Glomerular endothelial cell (primary cell): ENCODE measurements at regions not wholly inside any gene's neighbourhood (a gene's known extent, or its start where the extent isn't known, plus 50 kb on each side); places are given as distances from the start of the nearest gene placed in this dataset.
"Not testable (repeated sequence)": the region's sequence is repeated elsewhere in the genome, so short reads cannot be mapped to it uniquely, and the experiment has no call there.

ENCODE experiments used
- DNase-seq: peaks from one replicate; pipeline ENCODE4 v3.0.0-alpha.2; 2011; ENCODE audit warnings: low read depth, low spot score; ENCODE audit errors: extremely low read depth

DNA sequence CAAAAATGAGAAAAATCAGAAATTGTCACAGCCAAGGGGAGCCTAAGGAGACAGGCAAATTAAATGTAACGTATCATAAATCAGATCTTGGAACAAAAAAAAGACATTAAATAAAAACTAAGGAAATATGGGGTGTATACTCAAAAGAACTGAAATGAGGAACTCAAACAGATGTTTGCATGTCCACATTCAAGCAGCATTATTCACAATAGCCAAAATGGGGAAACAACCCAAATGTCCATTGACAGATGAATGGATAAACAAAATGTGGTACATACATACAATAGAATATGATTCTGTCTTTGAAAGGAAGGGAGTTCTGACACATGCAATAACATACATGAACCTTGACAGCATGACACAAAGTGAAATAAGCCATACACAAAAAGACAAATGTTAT is 155.8 kb upstream of the KLF7 start:
- no peak for DNase-seq

GRCh38 chr2:207324001-207324400 is 158.3 kb upstream of the KLF7 start:
- DNase-seq: no peak

DNA sequence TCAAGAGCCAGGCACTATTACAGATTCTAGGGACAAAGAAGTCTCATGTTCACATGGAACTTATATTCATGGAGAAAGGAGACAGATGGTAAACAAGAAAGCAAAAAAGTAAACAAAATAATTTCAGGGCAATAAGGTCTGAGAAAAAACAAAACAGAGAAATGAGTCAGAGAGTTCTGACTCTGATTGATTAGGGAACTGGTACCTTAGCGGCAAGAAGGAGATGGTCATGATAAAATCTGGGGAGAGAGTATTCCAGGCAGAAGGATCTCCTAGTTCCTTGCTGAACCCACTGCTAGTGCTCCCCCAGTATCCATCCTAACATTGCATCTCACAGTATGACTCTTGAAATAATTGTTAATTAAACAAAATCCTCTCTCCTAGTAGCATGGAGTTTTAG is 161.8 kb upstream of the KLF7 start:
- no peak for DNase-seq

DNA sequence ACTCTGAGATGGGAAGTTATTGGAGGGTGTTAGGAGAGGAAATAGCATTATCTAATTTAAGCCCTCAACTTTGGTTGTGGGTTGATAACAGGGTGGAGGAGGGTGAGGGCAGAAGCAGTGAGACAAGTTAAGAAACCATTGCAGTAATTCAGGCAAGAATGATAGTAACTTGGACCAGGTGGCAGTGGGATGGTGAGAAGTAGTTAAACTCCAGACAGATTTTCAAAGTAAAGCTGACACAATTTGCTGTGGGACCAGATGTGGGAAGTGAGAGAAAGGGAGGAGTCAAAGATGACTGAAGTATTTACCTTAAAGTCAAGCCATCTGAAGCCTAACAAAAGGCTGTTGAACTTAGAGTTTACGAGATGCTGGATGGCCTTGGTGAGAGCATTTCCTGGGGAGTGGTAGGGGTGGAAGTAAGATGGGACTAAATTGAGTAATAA is 163.2 kb upstream of the KLF7 start:
- no peak for DNase-seq

DNA sequence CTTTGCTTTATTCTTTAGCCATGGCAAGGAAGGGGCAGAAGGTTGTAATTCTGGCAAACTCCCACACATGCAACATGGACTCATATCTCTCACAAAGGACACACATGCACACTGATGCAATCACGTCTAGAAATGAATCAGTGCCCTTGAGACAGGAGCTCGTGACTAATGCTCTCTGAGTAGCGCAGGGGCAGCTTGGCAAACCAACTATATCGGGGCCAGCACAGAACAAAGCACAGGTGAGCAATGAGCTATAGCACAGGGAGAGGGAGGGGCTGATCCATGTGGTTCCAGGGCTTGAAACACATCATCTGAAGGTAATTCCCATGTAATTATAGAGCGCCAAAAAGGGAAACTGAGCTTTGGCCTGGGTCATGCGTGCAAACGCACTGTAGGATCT is 165.2 kb upstream of the KLF7 start:
- no peak for DNase-seq

- no peak for DNase-seq
Observed at GRCh38 chr2:207331674-207332073, 165.9 kb upstream of the KLF7 start.

DNA sequence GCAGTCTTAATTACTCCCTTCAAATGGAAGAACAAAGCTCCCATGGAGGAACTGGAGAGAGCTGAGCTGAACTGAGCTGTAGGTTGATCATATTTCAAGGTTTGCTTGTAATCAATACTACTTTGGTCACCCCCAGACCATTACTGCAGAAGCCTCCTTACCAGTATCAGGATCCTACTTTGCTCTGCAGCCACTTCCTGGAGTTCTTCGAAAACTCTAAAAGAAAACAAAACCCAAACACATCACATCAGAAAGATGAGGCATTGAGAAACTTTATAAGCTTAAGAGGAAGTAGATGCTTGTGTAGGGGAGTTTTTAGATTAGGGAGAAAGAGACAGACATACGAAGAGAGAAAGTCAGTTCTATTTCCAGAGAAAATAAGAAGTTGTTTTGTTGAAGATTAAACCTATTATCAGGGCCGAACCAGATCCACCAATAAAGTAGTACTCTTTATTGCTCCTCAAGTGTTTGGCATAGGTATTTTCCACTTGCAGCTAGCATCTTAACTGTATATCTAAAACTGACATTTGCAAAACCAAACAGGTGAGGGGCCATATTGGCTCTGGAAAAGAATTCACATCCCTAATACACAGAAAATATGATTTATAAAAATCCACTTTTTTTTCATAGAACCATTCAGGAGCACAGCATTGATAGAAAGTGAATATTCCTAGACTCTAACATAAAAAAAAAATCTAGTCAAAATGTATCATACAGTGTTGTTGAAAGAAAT is 166.9 kb upstream of the KLF7 start:
- DNase-seq: no peak

GRCh38 chr2:207333599-207334300 is 168.0 kb upstream of the KLF7 start:
- DNase-seq: no peak

DNA sequence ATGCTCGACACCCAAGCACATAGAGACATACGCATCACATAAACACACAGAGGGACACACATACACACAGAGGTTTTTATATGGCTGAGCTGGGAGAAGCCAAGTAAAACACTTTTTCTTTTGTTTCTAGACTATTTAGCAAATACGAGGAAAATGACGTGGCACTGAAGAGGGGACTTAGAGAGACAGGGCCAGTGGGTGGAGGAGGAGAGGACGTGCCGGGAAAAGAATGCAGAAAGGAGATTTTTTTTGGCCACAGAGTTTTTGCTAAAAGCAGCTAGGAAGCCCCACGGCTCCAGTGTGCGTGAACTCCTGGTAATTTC is 168.5 kb upstream of the KLF7 start:
- no peak for DNase-seq

DNA sequence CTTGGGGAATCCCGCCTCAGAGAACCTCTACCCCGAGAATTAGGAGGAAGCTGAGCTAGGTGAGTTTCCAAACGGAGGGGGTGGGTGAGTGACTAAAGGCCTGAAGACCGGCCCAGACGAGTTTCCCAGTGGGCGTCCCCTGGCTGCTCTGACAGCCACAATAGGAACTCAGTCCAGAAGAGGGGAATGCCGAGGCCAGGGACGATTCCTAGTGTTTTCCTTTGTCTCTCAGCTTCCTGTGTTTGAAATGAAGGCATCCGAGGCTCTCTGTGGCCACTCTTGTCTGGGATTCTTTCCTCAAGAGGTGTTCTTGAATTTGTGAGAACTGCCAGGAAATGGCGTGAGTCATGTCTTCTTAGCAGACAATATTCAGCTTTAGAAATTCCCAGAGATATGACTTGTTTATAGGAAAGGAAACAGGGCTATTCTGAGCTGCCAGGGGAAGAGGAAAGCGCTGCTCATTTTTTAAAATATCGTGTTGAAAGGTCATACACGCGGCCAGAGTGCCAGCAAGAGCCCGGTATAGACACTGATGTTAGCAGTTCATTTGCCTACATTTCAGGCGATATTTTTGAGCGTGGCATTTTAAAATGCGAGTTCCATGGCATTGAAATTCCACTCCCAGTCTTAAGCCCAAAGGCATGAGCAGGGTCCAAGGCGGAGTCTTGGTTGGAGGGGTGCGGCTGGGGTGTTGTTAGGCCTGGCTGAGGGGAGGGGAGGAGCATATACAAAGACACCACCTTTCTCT is 169.1 kb upstream of the KLF7 start:
- peak; percentile 99 for DNase-seq

- no peak for DNase-seq
Observed at GRCh38 chr2:207337234-207338219, 171.8 kb upstream of the KLF7 start.

GRCh38 chr2:207338220-207338607 is 172.5 kb upstream of the KLF7 start:
- DNase-seq: no peak

DNA sequence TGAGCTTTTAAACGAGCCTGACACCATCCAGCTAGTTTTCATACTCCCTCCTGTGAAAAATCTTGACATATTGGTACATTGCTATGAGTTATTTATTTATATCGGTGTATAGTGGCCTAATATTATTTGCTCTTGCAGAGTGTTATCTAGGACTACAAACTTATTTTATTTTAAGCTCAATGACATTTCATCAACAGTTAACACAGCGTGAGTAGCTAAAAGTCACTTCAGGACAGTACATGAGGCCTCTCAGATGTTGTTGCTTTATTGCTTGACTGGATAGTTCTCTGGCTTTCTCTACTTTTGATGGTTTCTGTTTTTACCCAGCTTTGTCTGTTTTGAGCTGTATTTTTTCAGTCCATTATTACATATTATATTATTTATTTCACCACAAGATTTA is 172.9 kb upstream of the KLF7 start:
- DNase-seq: no peak

DNA sequence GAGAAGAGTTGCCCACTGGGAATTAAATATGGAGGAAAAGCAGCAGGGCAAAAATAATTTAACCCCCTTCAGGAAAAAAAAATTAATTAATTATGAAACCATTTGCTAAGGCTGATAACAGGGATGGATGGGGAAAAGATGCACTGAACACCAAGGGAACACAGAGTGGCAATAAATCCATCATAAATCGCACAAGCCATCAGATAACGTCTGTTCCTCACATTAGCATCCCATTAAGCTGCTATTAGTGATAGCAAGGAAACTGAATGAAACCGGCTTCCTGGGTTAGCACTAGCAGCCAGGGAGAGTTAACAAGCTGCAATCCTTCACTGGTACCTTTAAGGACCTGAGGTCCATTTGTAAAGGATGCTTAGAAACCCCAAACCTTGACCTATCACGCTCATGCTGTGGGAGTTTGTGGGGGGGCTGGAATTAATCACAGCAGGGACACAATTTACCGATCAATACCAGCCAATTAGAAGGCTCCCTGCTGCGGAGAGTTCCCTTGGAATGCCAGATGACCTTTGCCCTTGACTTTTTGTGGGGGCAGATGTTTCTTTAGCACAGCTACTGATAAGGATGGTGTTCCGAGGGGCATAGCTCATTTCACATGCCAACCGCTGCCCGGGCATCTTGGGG is 175.5 kb upstream of the KLF7 start:
- DNase-seq: no peak

DNA sequence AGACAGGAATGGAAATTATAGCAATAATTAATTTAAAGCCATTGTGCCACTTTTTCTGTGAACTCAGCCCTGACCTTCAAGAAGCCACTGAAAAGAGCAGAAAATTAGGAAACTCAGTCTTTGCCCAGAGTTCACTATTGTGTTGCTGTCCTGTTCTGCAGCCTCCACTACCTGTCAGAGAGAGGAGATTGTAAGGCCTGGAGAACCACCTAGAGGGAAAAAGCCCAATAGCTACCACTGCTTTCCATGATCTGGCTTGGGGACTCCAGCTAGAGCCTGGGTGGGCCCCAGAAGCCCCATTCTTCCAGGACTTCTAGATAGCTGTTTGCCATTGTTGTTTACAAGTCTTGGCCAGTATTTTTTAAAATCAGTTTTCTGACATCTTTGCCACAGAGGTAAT is 176.1 kb upstream of the KLF7 start:
- DNase-seq: no peak

DNA sequence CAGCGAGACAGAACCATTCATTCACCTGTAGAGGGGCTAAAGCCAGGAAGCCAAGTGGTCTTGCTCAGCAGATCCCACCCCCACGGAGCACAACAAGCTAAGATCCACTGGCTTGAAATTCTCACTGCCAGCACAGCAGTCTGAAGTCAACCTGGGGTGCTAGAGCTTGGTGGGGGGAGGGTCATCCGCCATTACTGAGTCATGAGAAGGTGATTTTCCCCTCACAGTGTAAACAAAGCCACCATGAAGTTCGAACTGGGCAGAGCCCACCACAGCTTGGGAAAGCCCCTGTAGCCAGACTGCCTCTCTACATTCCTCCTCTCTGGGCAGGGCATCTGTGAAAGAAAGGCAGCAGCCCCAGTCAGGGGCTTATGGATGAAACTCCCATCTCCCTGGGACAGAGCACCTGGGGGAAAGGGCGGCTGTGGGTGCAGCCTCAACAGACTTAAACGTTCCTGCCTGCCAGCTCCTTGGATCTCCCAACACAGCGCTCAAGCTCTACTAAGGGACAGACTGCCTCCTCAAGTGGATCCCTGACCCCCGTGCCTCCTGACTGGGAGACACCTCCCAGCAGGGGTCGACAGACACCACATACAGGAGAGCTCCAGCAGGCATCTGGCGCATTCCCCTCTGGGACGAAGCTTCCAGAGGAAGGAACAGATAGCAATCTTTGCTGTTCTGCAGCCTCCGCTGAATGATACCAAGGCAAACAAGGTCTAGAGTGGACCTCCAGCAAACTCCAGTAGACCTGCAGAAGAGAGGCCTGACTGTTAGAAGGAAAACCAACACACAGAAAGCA is 179.0 kb upstream of the KLF7 start:
- not testable (repeated sequence) for DNase-seq

DNA sequence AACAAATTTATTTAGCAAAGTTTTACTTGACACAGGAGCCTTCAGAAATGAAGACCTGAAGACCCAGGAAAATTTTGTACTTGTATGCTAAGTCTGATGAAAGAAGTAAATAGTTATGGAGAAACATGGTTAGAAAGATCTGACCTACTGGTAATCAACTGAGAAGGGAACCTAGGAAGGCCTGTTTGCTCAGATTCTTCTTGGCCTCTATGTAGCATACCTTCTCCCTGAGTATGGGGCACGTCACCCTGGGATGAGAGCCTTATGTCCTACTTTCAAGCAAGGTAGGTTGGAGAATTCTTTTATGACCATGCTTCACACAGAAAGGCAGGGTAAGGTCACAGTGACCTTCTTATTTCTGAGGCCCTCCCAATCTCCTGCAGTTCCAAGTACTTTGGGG is 178.6 kb upstream of the CREB1 start:
- no peak for DNase-seq

GRCh38 chr2:207352978-207353671 is 176.6 kb upstream of the CREB1 start:
- no peak for DNase-seq

- no peak for DNase-seq
Observed at GRCh38 chr2:207353836-207354235, 175.9 kb upstream of the CREB1 start.
